ENCODE measurements at regions not wholly inside any gene's neighbourhood (a gene's known extent, or its start where the extent isn't known, plus 50 kb on each side); places are given as distances from the start of the nearest gene placed in this dataset.

DNA sequence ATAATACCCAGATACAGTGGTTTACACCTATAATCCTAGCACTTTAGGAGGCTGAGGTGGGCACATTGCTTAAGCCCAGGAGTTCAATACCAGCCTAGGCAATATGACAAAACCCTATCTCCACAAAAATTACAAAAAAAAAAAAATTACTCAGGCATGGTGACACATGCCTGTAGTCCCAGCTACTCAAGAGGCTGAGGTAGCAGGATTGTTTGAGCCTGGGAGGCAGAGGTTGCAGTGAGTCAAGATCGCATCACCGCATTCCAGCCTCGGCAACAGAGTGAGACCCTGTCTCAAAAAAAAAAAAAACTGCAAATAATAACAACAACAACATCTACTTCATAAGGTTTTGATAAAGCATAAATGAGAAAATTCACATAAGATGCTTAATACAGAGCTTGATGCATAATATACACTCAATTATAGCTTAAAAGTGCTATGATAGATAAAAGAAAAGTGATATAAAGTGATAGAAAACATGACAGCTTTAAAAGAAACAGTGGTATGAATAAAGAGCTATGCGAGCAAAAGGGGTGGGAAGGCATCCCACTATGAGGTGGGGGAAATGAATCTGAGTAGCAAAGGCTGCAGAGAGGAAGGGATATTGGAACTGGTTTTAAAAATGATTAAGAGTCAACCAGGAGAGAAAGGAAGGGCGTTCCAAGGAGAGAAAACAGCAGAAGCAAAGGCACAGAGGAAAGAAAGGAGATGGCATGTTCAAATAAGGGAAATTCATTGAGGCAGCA is 197.6 kb downstream of the KIF18A start:
- Histone ChIP-seq H3K9ac (ENCODE audit: insufficient read depth, low read length, poor library complexity, severe bottlenecking) (no peak overlapping the region), H3K27ac (ENCODE audit: low read depth in 1 of 2, low read length in 2 of 2) (no peak overlapping the region), H3K4me2 (replicated peaks; ENCODE audit: extremely low read depth, low read length, poor library complexity, severe bottlenecking) (no peak overlapping the region), H3K27me3 (ENCODE audit: control insufficient read depth in 2 of 2, insufficient read depth in 2 of 2, low read length in 2 of 2) (no peaks in the 10 kb centered on the region), H3K79me2 (ENCODE audit: insufficient read depth, low read length) (no peaks in the 10 kb centered on the region), H3K4me1 (ENCODE audit: control insufficient read depth in 1 of 2, insufficient read depth in 2 of 2, low read length in 2 of 2) (no peaks in the 10 kb centered on the region), H4K20me1 (ENCODE audit: insufficient read depth, low read length) (no peaks in the 10 kb centered on the region), H3K36me3 (replicated peaks in 1 of 2; ENCODE audit: control insufficient read depth in 1 of 2, insufficient read depth in 2 of 2, low read length in 2 of 2) (no peaks in the 10 kb centered on the region), H3K9me3 (replicated peaks in 1 of 2; ENCODE audit: control insufficient read depth in 1 of 2, insufficient read depth in 1 of 2, low read length in 2 of 2) (no peaks in the 10 kb centered on the region), H3K4me3 (replicated peaks in 1 of 3; ENCODE audit: low read depth in 2 of 3, low read length in 3 of 3) (no peak overlapping the region), H2AFZ (ENCODE audit: insufficient read depth, low read depth, low read length, poor library complexity, severe bottlenecking) (no peak overlapping the region)
- no peak for DNase-seq
- WGBS (ENCODE audit: insufficient coverage), result 74% methylated on average over 2 of the region's 5 CpGs
- TF ChIP-seq, protein P1, sequence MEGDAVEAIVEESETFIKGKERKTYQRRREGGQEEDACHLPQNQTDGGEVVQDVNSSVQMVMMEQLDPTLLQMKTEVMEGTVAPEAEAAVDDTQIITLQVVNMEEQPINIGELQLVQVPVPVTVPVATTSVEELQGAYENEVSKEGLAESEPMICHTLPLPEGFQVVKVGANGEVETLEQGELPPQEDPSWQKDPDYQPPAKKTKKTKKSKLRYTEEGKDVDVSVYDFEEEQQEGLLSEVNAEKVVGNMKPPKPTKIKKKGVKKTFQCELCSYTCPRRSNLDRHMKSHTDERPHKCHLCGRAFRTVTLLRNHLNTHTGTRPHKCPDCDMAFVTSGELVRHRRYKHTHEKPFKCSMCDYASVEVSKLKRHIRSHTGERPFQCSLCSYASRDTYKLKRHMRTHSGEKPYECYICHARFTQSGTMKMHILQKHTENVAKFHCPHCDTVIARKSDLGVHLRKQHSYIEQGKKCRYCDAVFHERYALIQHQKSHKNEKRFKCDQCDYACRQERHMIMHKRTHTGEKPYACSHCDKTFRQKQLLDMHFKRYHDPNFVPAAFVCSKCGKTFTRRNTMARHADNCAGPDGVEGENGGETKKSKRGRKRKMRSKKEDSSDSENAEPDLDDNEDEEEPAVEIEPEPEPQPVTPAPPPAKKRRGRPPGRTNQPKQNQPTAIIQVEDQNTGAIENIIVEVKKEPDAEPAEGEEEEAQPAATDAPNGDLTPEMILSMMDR (IDR thresholded peaks at IDR 0.05), result no peak
- Mint-ChIP-seq H3K27ac (no peak overlapping the region), H3K9me3 (peaks cover 0 to 8% (median 2%) of the 10 kb centered on the region in 7 donors), H3K4me1 (peaks cover 4% of the 10 kb centered on the region), H3K4me3 (no peak overlapping the region), H3K27me3 (ENCODE audit: low read depth in 3 of 3) (peaks cover 0 to 2% (median 0%) of the 10 kb centered on the region in 3 donors), H3K36me3 (no peaks in the 10 kb centered on the region)
- intact Hi-C loops (cut with micrococcal nuclease), result no loop called here

DNA sequence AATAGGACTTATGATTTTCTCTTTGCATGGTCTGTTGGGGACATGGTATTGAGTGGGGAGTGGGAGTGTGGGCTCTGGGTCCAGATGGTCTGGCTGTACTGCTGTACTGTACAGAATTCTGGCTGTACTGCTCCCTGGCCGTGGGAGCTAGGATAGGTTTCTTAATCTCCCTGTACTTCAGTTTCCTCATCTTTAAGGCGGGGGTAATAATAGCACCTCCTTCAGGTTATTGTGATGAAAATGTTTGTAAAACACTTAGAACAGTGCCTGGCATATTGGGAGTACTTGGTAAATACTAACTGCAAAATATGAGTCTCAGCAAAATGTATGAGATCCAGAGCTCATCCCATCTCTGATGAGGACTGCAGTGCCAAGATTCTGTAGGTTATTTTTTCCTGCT is 198.6 kb downstream of the KIF18A start:
- Histone ChIP-seq H2AFZ (ENCODE audit: insufficient read depth, low read depth, low read length, poor library complexity, severe bottlenecking) (no peak overlapping the region), H4K20me1 (ENCODE audit: insufficient read depth, low read length) (no peaks in the 10 kb centered on the region), H3K79me2 (ENCODE audit: insufficient read depth, low read length) (no peaks in the 10 kb centered on the region), H3K27me3 (ENCODE audit: control insufficient read depth in 2 of 2, insufficient read depth in 2 of 2, low read length in 2 of 2) (no peaks in the 10 kb centered on the region), H3K36me3 (replicated peaks in 1 of 2; ENCODE audit: control insufficient read depth in 1 of 2, insufficient read depth in 2 of 2, low read length in 2 of 2) (no peaks in the 10 kb centered on the region), H3K4me2 (replicated peaks; ENCODE audit: extremely low read depth, low read length, poor library complexity, severe bottlenecking) (no peak overlapping the region), H3K4me1 (ENCODE audit: control insufficient read depth in 1 of 2, insufficient read depth in 2 of 2, low read length in 2 of 2) (no peaks in the 10 kb centered on the region), H3K9me3 (replicated peaks in 1 of 2; ENCODE audit: control insufficient read depth in 1 of 2, insufficient read depth in 1 of 2, low read length in 2 of 2) (peaks cover 0 to 2% of the 10 kb centered on the region in 2 donors), H3K27ac (ENCODE audit: low read depth in 1 of 2, low read length in 2 of 2) (no peak overlapping the region), H3K4me3 (replicated peaks in 1 of 3; ENCODE audit: low read depth in 2 of 3, low read length in 3 of 3) (no peak overlapping the region), H3K9ac (ENCODE audit: insufficient read depth, low read length, poor library complexity, severe bottlenecking) (no peak overlapping the region)
- no peak overlapping the region for H3K4me3 Mint-ChIP-seq
- H3K36me3 Mint-ChIP-seq, result no peaks in the 10 kb centered on the region
- TF ChIP-seq, protein P1 (IDR thresholded peaks at IDR 0.05), result no peak
- H3K27me3 Mint-ChIP-seq (ENCODE audit: low read depth in 3 of 3), result peaks cover 0 to 2% (median 0%) of the 10 kb centered on the region in 3 donors
- WGBS (ENCODE audit: insufficient coverage), result no CpG with 5 or more reads among the region's 2 CpGs
- intact Hi-C loops (cut with micrococcal nuclease), result loop anchor here in 1 of 2 donors (10.0 kb wide), 1 partner anchor 1085 kb away; no protein-coding TSS in a partner anchor
- DNase-seq, result no peak
- peaks cover 0 to 8% (median 2%) of the 10 kb centered on the region in 7 donors for H3K9me3 Mint-ChIP-seq
- no peak overlapping the region for H3K27ac Mint-ChIP-seq
- H3K4me1 Mint-ChIP-seq, result peaks cover 4% of the 10 kb centered on the region

Data from CD14-positive monocyte (primary cell).